NCI-H774 (cell line): ENCODE measurements at regions not wholly inside any gene's neighbourhood (a gene's known extent, or its start where the extent isn't known, plus 50 kb on each side); places are given as distances from the start of the nearest gene placed in this dataset.

Experiments
- DNase-seq: peaks from one replicate; lab custom pipeline; 2025; lab: John Stamatoyannopoulos, UW

DNA sequence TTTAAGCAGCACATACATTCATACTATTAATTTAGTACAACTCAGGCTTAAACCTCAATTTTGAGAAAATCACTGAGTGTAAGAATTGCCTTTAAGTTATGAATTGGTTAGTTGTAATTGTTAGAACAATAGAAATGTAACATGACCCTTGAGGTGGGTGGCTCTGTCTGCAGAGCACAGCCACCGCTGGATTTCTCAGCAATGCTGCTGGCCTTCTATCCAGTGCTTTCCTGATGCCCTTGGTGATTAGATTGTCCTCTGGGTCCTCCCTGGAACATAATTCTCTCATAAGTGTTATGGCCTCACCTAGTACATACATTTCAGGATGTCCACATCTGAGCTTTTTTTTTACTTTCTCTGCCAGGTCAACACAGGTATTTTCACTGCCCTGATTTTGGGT lies 213.2 kb downstream of the SLC7A11 start:
- no peak for DNase-seq

DNA sequence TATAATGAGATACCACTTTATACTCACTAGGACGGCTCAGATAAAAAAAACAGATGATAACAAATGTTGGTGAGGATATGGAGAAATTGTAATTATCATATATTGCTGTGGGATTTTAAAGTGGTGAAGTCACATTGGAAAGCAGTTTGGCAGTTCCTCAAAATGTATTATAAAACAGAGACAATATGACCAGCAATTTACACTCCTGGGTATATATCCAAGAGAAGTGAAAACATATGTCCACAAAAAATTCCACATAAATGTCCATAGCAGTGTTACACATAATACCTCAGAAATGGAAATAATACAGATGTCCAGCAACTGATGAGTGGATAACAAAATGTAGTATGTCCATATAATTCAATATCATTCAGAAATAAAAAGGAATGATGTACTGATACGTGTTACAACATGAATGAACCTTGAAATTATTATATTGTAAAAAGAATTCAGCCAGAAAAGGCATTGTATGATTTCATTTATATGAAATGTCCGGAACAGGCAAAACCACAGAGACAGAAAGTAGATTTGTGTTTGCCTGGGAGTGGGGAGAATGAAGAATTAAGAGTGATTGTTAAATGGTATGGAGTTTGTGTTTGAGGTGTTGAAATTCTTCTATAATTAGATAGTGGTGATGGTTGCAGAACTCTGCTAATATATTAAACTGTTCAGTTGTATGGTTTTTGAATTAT lies 220.9 kb downstream of the SLC7A11 start:
- DNase-seq: no peak

GRCh38 chr4:138014590-138015288 lies 227.4 kb downstream of the SLC7A11 start:
- DNase-seq: no peak

DNA sequence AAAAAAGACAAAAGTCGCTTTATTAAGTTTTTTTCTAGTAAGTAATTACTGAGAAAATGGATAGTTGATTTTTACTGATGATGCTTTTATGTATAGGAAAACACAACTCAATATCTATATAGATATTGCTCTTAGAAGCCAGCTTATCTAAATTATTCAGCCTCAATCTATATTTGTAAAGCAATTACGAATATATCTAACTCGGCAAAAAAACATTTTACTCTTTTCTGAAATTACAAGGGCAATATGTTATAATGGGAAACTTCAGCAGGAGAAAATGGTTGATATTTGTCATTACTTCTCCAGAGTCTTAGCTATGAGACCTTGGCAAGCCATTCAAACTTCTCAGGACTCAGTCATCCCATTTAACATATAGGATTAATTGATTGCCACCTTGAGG lies 228.5 kb downstream of the SLC7A11 start:
- DNase-seq: no peak

GRCh38 chr4:138010639-138011038 lies 231.5 kb downstream of the SLC7A11 start:
- no peak for DNase-seq

- no peak for DNase-seq
These were observed 234.6 kb downstream of the SLC7A11 start for GRCh38 chr4:138007572-138007971.

GRCh38 chr4:138005486-138005885 lies 236.7 kb downstream of the SLC7A11 start:
- DNase-seq: no peak

DNA sequence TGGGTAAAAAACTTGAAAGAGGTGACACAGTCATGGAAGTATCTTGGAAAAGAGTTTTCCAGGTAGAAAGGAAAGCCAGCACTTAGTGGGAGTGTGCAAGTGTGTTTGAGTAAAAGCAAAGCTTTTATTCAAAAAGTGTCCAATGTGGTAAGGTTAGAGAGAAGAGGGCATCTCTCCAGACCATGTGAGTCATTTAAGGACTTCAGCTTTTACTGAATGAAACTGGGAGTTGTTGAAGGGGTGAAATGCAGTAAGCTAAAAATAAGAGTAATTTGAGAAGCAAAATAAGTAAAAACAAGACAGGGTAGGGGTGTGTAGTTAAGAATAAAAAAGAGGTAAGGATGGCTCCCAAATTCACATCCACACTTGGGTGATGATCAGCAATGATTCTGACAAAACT lies 238.9 kb downstream of the SLC7A11 start:
- DNase-seq: no peak

- DNase-seq: no peak
These were observed 243.3 kb downstream of the SLC7A11 start for GRCh38 chr4:137998666-137999429.

GRCh38 chr4:137997496-137997895 lies 244.7 kb downstream of the SLC7A11 start:
- DNase-seq: no peak

DNA sequence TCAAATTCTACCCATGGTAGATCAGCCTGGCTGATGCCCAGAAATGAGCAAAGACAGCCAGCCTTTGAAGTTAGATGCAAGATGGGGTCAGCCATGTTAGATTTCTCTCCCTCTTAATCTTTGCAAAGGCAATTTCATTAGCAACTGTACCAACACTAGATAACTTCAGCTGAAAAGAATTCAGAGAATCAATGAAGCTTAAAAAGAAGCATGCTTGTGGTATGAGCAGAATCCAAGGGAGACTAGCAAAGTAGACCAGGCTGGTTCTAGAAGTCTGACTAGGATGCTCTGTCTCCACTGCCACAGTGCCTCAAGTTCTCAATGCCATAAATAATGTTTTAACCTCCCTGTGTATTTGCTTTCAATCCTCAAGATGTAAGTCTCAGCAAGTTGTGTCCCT lies 247.3 kb downstream of the SLC7A11 start:
- DNase-seq: no peak

GRCh38 chr4:137993232-137993631 lies 248.9 kb downstream of the SLC7A11 start:
- no peak for DNase-seq

- DNase-seq: no peak
These were observed 260.9 kb downstream of the SLC7A11 start for GRCh38 chr4:137981277-137981676.

GRCh38 chr4:137980641-137981040 lies 261.5 kb downstream of the SLC7A11 start:
- no peak for DNase-seq

- no peak for DNase-seq
These were observed 262.2 kb downstream of the SLC7A11 start for GRCh38 chr4:137979938-137980337.

- DNase-seq: no peak
These were observed 273.0 kb downstream of the SLC7A11 start for GRCh38 chr4:137968956-137969678.

DNA sequence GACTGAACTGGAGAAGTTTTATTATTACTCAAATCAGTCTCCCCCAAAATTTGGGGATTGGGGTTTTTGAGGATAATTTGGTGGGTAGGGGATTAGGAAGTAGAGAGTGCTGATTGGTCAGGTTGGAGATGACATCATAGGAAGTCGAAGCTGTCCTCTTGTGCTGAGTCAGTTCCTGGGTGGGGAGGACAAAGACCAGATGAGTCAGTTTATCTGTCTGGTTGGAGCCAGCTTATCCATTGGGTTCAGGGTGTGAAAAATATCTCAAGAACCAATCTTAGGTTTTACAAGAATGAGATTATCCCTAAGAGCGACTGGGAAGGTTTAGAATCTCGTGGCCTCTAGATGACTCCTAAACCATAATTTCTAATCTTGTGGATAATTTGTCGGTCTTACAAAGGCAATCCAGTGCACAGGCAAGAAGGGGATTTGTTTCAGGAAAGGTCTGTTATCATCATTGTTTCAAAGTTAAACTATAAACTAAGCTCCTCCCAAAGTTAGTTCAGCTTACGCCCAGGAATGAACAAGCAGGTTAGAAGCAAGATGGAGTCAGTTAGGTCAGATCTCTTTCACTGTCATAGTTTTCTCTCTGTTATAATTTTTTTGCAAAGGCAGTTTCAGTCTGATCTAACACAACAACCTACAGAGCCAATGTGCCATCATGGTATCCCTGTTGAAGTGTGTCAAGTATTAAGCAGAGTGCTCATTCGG lies 274.5 kb downstream of the SLC7A11 start:
- no peak for DNase-seq

DNA sequence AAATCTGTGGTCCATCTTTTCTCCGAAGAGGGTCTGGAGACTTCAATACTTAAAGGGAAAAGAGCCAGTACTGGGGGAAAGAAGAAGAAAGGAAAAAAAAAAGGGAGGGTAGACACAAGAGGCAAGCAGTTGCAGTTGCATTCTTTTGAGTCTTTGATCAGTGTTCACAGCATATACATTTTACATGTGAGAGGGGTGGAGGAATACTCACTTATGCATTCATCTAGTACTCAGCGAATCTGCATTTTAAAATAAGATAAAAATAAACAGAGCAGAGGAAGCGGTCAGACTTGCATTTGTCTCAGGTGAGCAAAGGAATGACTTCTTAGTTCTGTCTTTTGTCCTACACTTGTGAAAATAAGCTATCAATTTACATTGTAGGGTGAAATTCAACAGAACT lies 275.6 kb downstream of the SLC7A11 start:
- no peak for DNase-seq

DNA sequence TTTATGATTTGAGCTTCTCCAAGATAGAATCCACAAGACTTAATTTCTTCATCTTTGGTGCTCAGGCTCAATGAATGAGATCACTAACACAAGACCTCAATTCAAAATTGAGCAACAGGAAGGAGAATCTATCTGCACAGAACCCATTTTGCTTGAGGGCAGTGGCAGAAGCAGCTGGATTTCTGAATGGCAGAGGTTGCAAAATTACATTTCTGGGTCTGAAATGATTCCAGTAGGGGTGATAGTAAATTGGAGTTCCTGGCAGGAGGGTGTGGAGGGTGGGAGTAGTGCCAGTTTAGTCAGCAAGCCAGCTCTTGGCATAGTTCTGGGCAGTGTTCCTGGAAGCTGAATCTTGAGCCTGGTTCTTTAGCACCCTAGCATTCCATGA lies 281.1 kb downstream of the SLC7A11 start:
- DNase-seq: no peak

DNA sequence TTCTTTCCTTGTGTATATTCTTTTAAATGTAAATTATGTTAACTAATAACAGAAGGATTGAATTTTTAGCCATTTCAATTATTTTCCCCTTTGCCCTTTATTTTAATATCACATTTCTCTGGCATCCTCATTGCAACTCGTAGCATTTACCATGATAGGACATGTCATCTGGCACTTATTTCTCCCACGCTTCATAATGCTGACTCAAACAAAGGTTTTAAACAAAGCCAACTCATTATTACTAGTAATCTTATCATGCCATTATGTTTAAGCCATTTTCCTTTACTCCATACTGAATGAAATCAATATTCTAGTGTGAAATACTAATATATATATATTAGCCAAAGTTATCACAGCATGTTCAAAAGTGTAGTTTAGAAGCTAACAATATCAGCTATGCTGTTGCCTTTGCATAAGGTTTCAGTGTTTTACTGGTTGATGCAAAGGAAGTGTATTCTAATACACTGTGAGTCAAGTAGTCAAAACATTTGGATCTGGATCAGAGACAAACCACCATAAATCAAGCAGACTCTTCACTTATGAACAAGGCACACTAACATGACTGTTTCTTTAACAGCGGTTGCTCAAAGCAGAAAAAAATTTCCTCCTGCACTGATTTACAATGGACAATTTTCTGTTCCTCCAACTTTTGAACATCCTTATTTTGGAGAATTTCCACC lies 281.6 kb downstream of the SLC7A11 start:
- no peak for DNase-seq

DNA sequence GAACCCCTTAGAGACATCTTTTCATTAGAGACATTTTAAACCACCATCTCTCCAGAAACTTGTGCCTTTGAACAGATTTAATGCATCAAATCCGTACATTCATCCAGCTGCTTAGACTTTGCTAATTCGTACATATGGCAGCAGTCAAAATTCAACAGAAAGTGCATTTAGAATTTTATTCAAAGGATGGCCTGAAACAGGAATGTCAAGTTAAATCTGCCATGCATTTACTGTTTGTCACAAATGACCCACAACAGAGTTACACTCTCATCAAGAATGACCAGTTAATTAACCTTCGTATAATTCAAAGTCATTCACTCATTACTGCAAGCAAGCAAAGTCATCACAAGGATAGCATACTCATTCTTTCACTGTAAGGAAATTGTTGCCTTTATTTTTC lies 284.3 kb downstream of the SLC7A11 start:
- DNase-seq: no peak
